K562 (cell line): ENCODE measurements at regions not wholly inside any gene's neighbourhood (a gene's known extent, or its start where the extent isn't known, plus 50 kb on each side); places are given as distances from the start of the nearest gene placed in this dataset.
A peak's percentile ranks its signal among the peaks of the same experiment; 100 is the strongest.

Experiments
- ATAC-seq: fragments of 200-7000 bp; cut with Tn5 transposase; 3 replicates; pipeline ENCODE4 v1.9.1; 2020; ENCODE audit warnings: moderate library complexity
- BruUV-seq: library from RNA; stranded (reverse); fragments of 400-500 nt; replicated peaks from 2 replicates; lab custom pipeline; 2021; lab: Mats Ljungman, UMichigan
- CTCF ChIA-PET: fragments of 300-600 bp; formaldehyde crosslinking; extraction: SDS; loops from one replicate; lab custom pipeline; 2021; ENCODE audit warnings: low intra/inter-chr PET ratio; lab: Yijun Ruan, JAX
- POLR2A ChIA-PET: fragments of 300-600, 350-650 bp; sonication (Branson Sonifier 250); formaldehyde crosslinking; extraction: SDS; loops from one replicate; lab custom pipeline; 2021; ENCODE audit warnings: antibody characterized with exemption, inconsistent platforms; lab: Yijun Ruan, JAX
- DNase-seq, 4 experiments: peaks; one replicate each; pipeline versions ENCODE4 v3.0.0 to v3.0.0-alpha.2; 2011 to 2018; ENCODE audit warnings: low spot score in 3 of 4, mixed read lengths in 3 of 4; ENCODE audit errors: extremely low read depth in 1 of 4
- FAIRE-seq: peaks from 2 replicates; lab custom pipeline; 2011; peaks lifted over from hg19 to GRCh38; lab: Jason Lieb, UNC
- H2AFZ ChIP-seq: 2 replicates; pipeline ENCODE4 v1.6.0; 2011; ENCODE audit warnings: low read depth, low read length, control low read depth, inconsistent platforms
- H3K27ac ChIP-seq: fragments of 200-600 bp; 3 replicates; pipeline ENCODE4 v1.8.0; 2011; ENCODE audit warnings: low read depth, mild to moderate bottlenecking, control low read depth, inconsistent platforms, low read length, moderate library complexity, mixed read lengths; ENCODE audit errors: extremely low read depth
- H3K27me3 ChIP-seq, 2 experiments: fragments of 300-600 bp in 1 of 2; 2 replicates in 1 of 2; 3 replicates in 1 of 2; pipeline versions ENCODE4 v1.6.0 to v1.8.0; 2011; ENCODE audit warnings: inconsistent platforms in 2 of 2, low read length in 2 of 2, mild to moderate bottlenecking in 1 of 2, mixed read lengths in 1 of 2, moderate library complexity in 1 of 2; ENCODE audit not compliant: control insufficient read depth in 2 of 2, insufficient read depth in 2 of 2
- H3K36me3 ChIP-seq: fragments of 300-600 bp; 3 replicates; pipeline ENCODE4 v1.8.0; 2011; ENCODE audit warnings: mild to moderate bottlenecking, low read length, inconsistent platforms; ENCODE audit not compliant: control insufficient read depth, insufficient read depth
- H3K4me1 ChIP-seq, 2 experiments: fragments of 200-600 bp in 1 of 2; replicated peaks in 1 of 2; 2 replicates in 1 of 2; 3 replicates in 1 of 2; pipeline versions ENCODE4 v1.5.1 to v1.8.0; 2011; ENCODE audit warnings: inconsistent platforms in 2 of 2, low read length in 2 of 2, mild to moderate bottlenecking in 1 of 2, mixed read lengths in 1 of 2, moderate library complexity in 1 of 2; ENCODE audit not compliant: control insufficient read depth in 2 of 2, insufficient read depth in 2 of 2
- H3K4me2 ChIP-seq: 2 replicates; pipeline ENCODE4 v1.6.1; 2011; ENCODE audit warnings: low read length, control low read depth, inconsistent platforms, mixed read lengths; ENCODE audit not compliant: insufficient read depth
- H3K4me3 ChIP-seq: fragments of 200-600 bp; sonication (generic), shearing (Covaris generic); 2 replicates; pipeline ENCODE4 v1.5.1; 2016; ENCODE audit warnings: control low read depth, inconsistent platforms
- H3K79me2 ChIP-seq: fragments of 200-600 bp; 3 replicates; pipeline ENCODE4 v1.8.0; 2011; ENCODE audit warnings: low read length, inconsistent platforms; ENCODE audit not compliant: control insufficient read depth, insufficient read depth
- H3K9ac ChIP-seq, 2 experiments: 2 replicates each; pipeline versions ENCODE4 v1.6.0 to v1.6.1; 2011; ENCODE audit warnings: low read depth in 2 of 2, low read length in 2 of 2, control low read depth in 1 of 2, inconsistent platforms in 1 of 2, mild to moderate bottlenecking in 1 of 2, mixed read lengths in 1 of 2; ENCODE audit not compliant: insufficient read depth in 1 of 2
- H3K9me1 ChIP-seq: one replicate; pipeline ENCODE4 v1.6.0; 2011; ENCODE audit warnings: inconsistent platforms, mild to moderate bottlenecking, low read length, moderate library complexity; ENCODE audit not compliant: control insufficient read depth, insufficient read depth
- H3K9me3 ChIP-seq: replicated peaks from 2 replicates; pipeline ENCODE4 v1.5.1; 2011; ENCODE audit warnings: low read depth, low read length, inconsistent platforms; ENCODE audit not compliant: control insufficient read depth, insufficient read depth
- H4K20me1 ChIP-seq: replicated peaks from 2 replicates; pipeline ENCODE4 v1.6.1; 2011; ENCODE audit warnings: low read length, inconsistent platforms, mixed read lengths; ENCODE audit not compliant: control insufficient read depth, insufficient read depth
- CBFA2T2 ChIP-seq: fragments of 450-650 bp; conservative IDR thresholded peaks from 2 replicates; pipeline ENCODE4 v1.6.1; 2017; ENCODE audit warnings: mild to moderate bottlenecking
- COPS2 ChIP-seq: fragments of 450-650 bp; conservative IDR thresholded peaks from 2 replicates; pipeline ENCODE4 v1.6.1; 2016; ENCODE audit warnings: mild to moderate bottlenecking, moderate library complexity
- E2F5 ChIP-seq: sonication (generic); formaldehyde crosslinking; IDR thresholded peaks from 2 replicates; pipeline ENCODE4 v1.8.0; 2022; ENCODE audit warnings: mild to moderate bottlenecking, missing genetic modification reagents
- EP400 ChIP-seq: fragments of 450-650 bp; IDR thresholded peaks from 2 replicates; pipeline ENCODE4 v1.6.1; 2017; ENCODE audit warnings: antibody characterized with exemption, mild to moderate bottlenecking, moderate library complexity
- L3MBTL2 ChIP-seq: fragments of 450-650 bp; IDR thresholded peaks from 2 replicates; pipeline ENCODE4 v1.6.1; 2016; ENCODE audit warnings: mild to moderate bottlenecking, moderate library complexity
- ZBTB17 ChIP-seq: fragments of 450-650 bp; formaldehyde crosslinking; IDR thresholded peaks from 2 replicates; pipeline ENCODE4 v1.4.0; 2020; ENCODE audit warnings: mild to moderate bottlenecking
- ZBTB2 ChIP-seq: fragments of 450-650 bp; IDR thresholded peaks from 2 replicates; pipeline ENCODE4 v1.6.1; 2016; ENCODE audit warnings: antibody characterized with exemption
- ZBTB40 ChIP-seq, 2 experiments: fragments of 450-650 bp in 1 of 2; sonication (generic) in 1 of 2; formaldehyde crosslinking in 1 of 2; IDR thresholded peaks; 2 replicates each; pipeline versions ENCODE4 v1.7.1 to v1.9.0; 2016 to 2022; ENCODE audit warnings: inconsistent platforms in 1 of 2, mild to moderate bottlenecking in 1 of 2, missing genetic modification reagents in 1 of 2
- WGBS: fragments of 100-300 bp; shearing (Covaris generic); methylation state at CpG from one replicate; pipeline ENCODE4 v1.1.6; 2016; ENCODE audit warnings: low coverage, mixed read lengths; ENCODE audit not compliant: insufficient coverage; ENCODE audit errors: missing lambda C conversion rate; 5-methylcytosine and 5-hydroxymethylcytosine counted together
- in situ Hi-C: fragments of 300-500 bp; cut with MboI; formaldehyde crosslinking; loops from 4 replicates; pipeline ENCODE4 v1.15.0; 2018; ENCODE audit warnings: inconsistent platforms, mixed read lengths
- intact Hi-C: fragments of 100-400 bp; cut with micrococcal nuclease; formaldehyde crosslinking; loops from 2 replicates; pipeline ENCODE4 v1.14.2; 2022

GRCh38 chr5:22988937-22989336 lies 135.8 kb upstream of the CDH12 start:
- H3K9me1 ChIP-seq = no peaks in the 10 kb centered on the region
- no peak overlapping the region for H3K9ac ChIP-seq
- H3K36me3 ChIP-seq = no peaks in the 10 kb centered on the region
- WGBS = 4% methylated on average over 6 of the region's 6 CpGs
- H3K27me3 ChIP-seq = no peaks in the 10 kb centered on the region
- H3K4me3 ChIP-seq = no peak overlapping the region
- FAIRE-seq (no peak), DNase-seq (no peak), ATAC-seq (no peak)
- H3K9me3 ChIP-seq = no peaks in the 10 kb centered on the region; the same call in 1 of the 2 replicates
- in situ Hi-C loops (no loop called here), intact Hi-C loops (no loop called here)
- H3K4me2 ChIP-seq = no peak overlapping the region
- no peak for TF ChIP-seq ZBTB2
- TF ChIP-seq E2F5 (CRISPR knock-in tag) = no peak
- no peak for TF ChIP-seq CBFA2T2
- TF ChIP-seq L3MBTL2 = no peak
- TF ChIP-seq ZBTB40 (IDR thresholded peaks at IDR 0.05) = peak; percentile 61; the same call in 1 of the 2 replicates
- TF ChIP-seq ZBTB40 (CRISPR knock-in tag; IDR thresholded peaks at IDR 0.05) = no peak
- no peak for TF ChIP-seq ZBTB17 (CRISPR knock-in tag)
- TF ChIP-seq COPS2 = no peak
- no peak for TF ChIP-seq EP400
- H4K20me1 ChIP-seq = no peaks in the 10 kb centered on the region
- no peaks in the 10 kb centered on the region for H3K4me1 ChIP-seq
- H3K79me2 ChIP-seq = no peaks in the 10 kb centered on the region
- ChIA-PET POLR2A (no interaction called here), CTCF (no interaction called here)
- no TSS peak for BruUV-seq
- no peak overlapping the region for H2AFZ ChIP-seq
- H3K27ac ChIP-seq = no peak overlapping the region
